ENCODE measurements at regions not wholly inside any gene's neighbourhood (a gene's known extent, or its start where the extent isn't known, plus 50 kb on each side); places are given as distances from the start of the nearest gene placed in this dataset.

DNA sequence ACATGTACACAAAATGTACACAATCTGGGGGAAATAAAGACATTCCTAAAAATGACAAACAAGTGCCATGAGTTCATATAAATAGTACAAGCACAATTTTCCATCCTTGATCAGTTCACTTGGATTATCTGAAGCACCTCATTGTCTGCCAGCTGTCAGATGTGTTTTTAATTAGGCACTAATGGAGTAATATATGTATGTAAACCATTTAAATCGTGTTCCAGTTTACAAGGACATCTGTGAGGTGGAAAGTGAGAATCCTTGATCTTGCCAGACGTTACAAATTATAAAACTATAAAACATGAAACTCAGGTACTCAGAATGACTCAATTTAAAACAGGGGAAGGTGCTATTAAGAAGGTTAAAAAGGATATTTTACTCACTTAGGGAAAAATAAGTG, 1312.2 kb downstream of the PLA2G4A start:
- TF ChIP-seq, protein P1, sequence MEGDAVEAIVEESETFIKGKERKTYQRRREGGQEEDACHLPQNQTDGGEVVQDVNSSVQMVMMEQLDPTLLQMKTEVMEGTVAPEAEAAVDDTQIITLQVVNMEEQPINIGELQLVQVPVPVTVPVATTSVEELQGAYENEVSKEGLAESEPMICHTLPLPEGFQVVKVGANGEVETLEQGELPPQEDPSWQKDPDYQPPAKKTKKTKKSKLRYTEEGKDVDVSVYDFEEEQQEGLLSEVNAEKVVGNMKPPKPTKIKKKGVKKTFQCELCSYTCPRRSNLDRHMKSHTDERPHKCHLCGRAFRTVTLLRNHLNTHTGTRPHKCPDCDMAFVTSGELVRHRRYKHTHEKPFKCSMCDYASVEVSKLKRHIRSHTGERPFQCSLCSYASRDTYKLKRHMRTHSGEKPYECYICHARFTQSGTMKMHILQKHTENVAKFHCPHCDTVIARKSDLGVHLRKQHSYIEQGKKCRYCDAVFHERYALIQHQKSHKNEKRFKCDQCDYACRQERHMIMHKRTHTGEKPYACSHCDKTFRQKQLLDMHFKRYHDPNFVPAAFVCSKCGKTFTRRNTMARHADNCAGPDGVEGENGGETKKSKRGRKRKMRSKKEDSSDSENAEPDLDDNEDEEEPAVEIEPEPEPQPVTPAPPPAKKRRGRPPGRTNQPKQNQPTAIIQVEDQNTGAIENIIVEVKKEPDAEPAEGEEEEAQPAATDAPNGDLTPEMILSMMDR (IDR thresholded peaks at IDR 0.05), result no peak
- Mint-ChIP-seq H3K27me3 (ENCODE audit: low read depth) (no peaks in the 10 kb centered on the region), H3K36me3 (ENCODE audit: low read depth) (no peaks in the 10 kb centered on the region), H3K9me3 (ENCODE audit: low read depth) (peaks cover 6% of the 10 kb centered on the region), H3K27ac (ENCODE audit: unreplicated experiment) (no peak overlapping the region), H3K4me1 (ENCODE audit: low read depth) (peaks cover 3% of the 10 kb centered on the region), H3K4me3 (ENCODE audit: unreplicated experiment) (no peak overlapping the region)
- no peak for DNase-seq (ENCODE audit: low spot score)

DNA sequence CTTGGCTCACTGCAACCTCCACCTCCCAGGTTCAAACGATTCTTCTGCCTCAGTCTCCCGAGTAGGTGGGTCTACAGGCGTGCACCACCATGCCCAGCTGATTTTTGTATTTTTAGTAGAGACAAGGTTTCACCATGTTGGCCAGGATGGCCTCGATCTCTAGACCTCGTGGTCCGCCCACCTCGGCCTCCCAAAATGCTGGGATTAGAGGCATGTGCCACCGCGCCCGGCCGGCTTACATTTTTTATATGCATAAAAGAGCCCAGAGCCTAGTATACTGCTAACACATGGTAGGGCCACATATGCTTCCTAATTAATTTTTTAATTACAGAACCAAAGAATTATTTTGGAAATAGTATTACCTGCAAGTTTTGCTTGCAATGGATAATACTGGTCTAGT, 1325.4 kb downstream of the PLA2G4A start:
- no peak for DNase-seq (ENCODE audit: low spot score)
- Mint-ChIP-seq H3K36me3 (ENCODE audit: low read depth) (no peaks in the 10 kb centered on the region), H3K27ac (ENCODE audit: unreplicated experiment) (no peak overlapping the region), H3K4me3 (ENCODE audit: unreplicated experiment) (no peak overlapping the region), H3K9me3 (ENCODE audit: low read depth) (no peaks in the 10 kb centered on the region), H3K4me1 (ENCODE audit: low read depth) (no peaks in the 10 kb centered on the region), H3K27me3 (ENCODE audit: low read depth) (peaks cover 4% of the 10 kb centered on the region)
- TF ChIP-seq, protein P1 (IDR thresholded peaks at IDR 0.05), result no peak

DNA sequence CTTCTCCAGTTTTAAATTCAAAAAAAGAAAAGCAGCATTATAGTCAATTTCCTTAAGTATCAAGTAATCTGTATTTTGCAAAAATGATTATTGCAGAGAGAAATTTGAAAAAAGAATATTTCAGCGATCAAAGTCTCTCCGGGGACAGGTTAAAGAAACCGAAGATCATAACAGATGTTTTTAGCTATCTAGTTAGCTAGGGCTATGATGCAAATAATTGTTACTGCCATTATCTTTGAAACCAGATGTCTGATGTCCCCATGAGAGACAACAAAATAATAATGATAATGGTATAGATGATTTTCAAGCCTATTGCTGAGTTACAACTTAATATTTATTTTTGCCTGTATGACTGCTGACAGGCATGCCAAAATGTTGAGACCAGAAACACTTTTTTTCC, 1326.0 kb downstream of the PLA2G4A start:
- no peaks in the 10 kb centered on the region for H3K36me3 Mint-ChIP-seq (ENCODE audit: low read depth)
- no peaks in the 10 kb centered on the region for H3K9me3 Mint-ChIP-seq (ENCODE audit: low read depth)
- H3K4me3 Mint-ChIP-seq (ENCODE audit: unreplicated experiment), result no peak overlapping the region
- TF ChIP-seq, protein P1 (IDR thresholded peaks at IDR 0.05), result no peak
- no peak for DNase-seq (ENCODE audit: low spot score)
- H3K27ac Mint-ChIP-seq (ENCODE audit: unreplicated experiment), result no peak overlapping the region
- H3K4me1 Mint-ChIP-seq (ENCODE audit: low read depth), result no peaks in the 10 kb centered on the region
- peaks cover 6% of the 10 kb centered on the region for H3K27me3 Mint-ChIP-seq (ENCODE audit: low read depth)

DNA sequence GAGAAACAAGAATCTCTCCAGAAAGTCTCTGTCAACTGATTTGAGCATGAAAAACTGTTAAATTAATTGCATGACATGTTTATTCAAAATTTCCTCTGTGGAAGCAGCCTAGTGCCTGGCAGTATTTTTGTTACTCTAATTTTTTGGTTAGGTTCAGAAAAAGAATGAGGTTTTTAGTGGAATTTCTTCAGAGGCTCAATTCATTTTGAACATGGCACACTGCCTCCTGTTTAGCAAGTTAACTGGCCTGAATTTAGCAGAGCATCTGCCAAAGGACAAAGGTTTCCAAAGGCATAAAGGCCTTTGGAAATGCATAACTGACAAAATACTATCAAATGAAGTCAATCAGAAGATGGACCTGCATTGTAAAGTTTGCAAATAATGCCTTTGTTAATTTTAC, 1326.5 kb downstream of the PLA2G4A start:
- TF ChIP-seq, protein P1 (IDR thresholded peaks at IDR 0.05), result no peak
- no peaks in the 10 kb centered on the region for H3K36me3 Mint-ChIP-seq (ENCODE audit: low read depth)

DNA sequence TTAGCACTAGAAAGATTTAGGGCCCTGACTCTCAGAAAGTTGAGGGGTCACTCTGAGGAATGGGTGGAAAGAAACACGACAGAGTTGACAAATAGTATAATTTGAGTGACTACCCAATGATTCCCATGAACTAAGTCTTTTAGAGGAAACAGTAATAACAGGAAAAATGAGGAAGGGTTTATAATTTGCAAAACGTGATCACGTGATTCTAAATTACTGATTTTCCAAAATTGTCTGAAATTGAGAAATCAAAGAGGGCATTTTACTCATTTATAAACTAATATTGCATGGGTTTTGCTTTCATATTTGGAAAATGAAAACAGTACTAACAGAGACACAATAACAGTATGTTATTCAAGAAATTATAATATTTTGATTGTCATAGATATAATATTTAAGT, 1335.7 kb downstream of the PLA2G4A start:
- H3K27ac Mint-ChIP-seq (ENCODE audit: unreplicated experiment), result no peak overlapping the region
- TF ChIP-seq, protein P1 (IDR thresholded peaks at IDR 0.05), result no peak
- H3K4me3 Mint-ChIP-seq (ENCODE audit: unreplicated experiment), result no peak overlapping the region
- H3K36me3 Mint-ChIP-seq (ENCODE audit: low read depth), result no peaks in the 10 kb centered on the region
- peaks cover 4% of the 10 kb centered on the region for H3K27me3 Mint-ChIP-seq (ENCODE audit: low read depth)
- no peak for DNase-seq (ENCODE audit: low spot score)
- no peaks in the 10 kb centered on the region for H3K9me3 Mint-ChIP-seq (ENCODE audit: low read depth)
- H3K4me1 Mint-ChIP-seq (ENCODE audit: low read depth), result no peaks in the 10 kb centered on the region

More for the DNA sequence above, 1326.5 kb downstream of the PLA2G4A start:
- Mint-ChIP-seq H3K27me3 (ENCODE audit: low read depth) (peaks cover 7% of the 10 kb centered on the region), H3K9me3 (ENCODE audit: low read depth) (no peaks in the 10 kb centered on the region), H3K27ac (ENCODE audit: unreplicated experiment) (no peak overlapping the region), H3K4me3 (ENCODE audit: unreplicated experiment) (no peak overlapping the region), H3K4me1 (ENCODE audit: low read depth) (no peaks in the 10 kb centered on the region)
- DNase-seq (ENCODE audit: low spot score), result no peak

All from chondrocyte (in vitro differentiated cells).